ENCODE measurements at regions not wholly inside any gene's neighbourhood (a gene's known extent, or its start where the extent isn't known, plus 50 kb on each side); places are given as distances from the start of the nearest gene placed in this dataset.

GRCh38 chr4:127352220-127353113 is 280.3 kb upstream of the INTU start:
- no peak overlapping the region for H3K4me3 ChIP-seq (ENCODE audit: low read depth in 1 of 3, low read length in 3 of 3)
- H3K27me3 ChIP-seq (ENCODE audit: control insufficient read depth in 4 of 4, insufficient read depth in 4 of 4, low read length in 3 of 4): no peaks in the 10 kb centered on the region
- no peak overlapping the region for H3K9ac ChIP-seq (ENCODE audit: low read depth in 1 of 2, low read length in 2 of 2)
- H3K36me3 ChIP-seq (ENCODE audit: control insufficient read depth in 4 of 4, insufficient read depth in 3 of 4, low read depth in 1 of 4, low read length in 3 of 4): no peaks in the 10 kb centered on the region
- H3K4me1 ChIP-seq (ENCODE audit: control insufficient read depth in 4 of 4, insufficient read depth in 4 of 4, low read length in 3 of 4): no peaks in the 10 kb centered on the region
- no peak for DNase-seq (ENCODE audit: low spot score)
- H3K9me3 ChIP-seq (ENCODE audit: control insufficient read depth in 4 of 4, low read length in 3 of 4): no peaks in the 10 kb centered on the region
- TF ChIP-seq SP1 (IDR thresholded peaks at IDR 0.05) (no peak), RXRA (IDR thresholded peaks at IDR 0.05) (no peak), ZBTB33 (IDR thresholded peaks at IDR 0.05) (no peak), FOXA2 (IDR thresholded peaks at IDR 0.05) (no peak), ATF3 (IDR thresholded peaks at IDR 0.05) (no peak), NR2F2 (IDR thresholded peaks at IDR 0.05) (no peak), RAD21 (IDR thresholded peaks at IDR 0.05) (no peak), HNF4A (conservative IDR thresholded peaks at IDR 0.05) (no peak), YY1 (IDR thresholded peaks at IDR 0.05) (no peak), EGR1 (IDR thresholded peaks at IDR 0.05; ENCODE audit: low read depth in 2 of 2) (no peak)
- whole genome bisulfite sequencing: 71% methylated on average over 7 of the region's 7 CpGs
- H3K27ac ChIP-seq (ENCODE audit: low read depth in 1 of 2, low read length in 2 of 2): no peak overlapping the region

DNA sequence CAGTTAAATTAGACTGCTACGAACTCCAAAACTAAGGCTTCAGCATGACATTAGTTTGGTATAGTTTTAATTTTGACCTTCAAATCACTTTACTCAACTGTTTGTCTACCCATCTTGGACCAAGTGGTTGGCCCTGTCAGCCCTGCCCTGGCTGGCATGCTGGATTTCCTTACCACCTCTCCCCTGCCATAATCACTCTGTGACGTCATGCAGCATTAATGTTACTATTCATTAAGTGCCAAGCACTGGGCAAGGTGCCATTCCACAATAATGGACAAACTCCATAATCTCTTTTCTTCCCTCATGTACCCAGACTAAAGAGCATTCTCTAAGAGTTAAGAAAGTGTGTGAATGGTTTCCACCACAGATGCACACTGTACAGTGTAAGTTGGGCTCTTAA is 277.0 kb upstream of the INTU start:
- Histone ChIP-seq H3K27ac (ENCODE audit: low read depth in 1 of 2, low read length in 2 of 2) (no peak overlapping the region), H3K4me1 (ENCODE audit: control insufficient read depth in 4 of 4, insufficient read depth in 4 of 4, low read length in 3 of 4) (no peaks in the 10 kb centered on the region), H3K27me3 (ENCODE audit: control insufficient read depth in 4 of 4, insufficient read depth in 4 of 4, low read length in 3 of 4) (no peaks in the 10 kb centered on the region), H3K36me3 (ENCODE audit: control insufficient read depth in 4 of 4, insufficient read depth in 3 of 4, low read depth in 1 of 4, low read length in 3 of 4) (no peaks in the 10 kb centered on the region), H3K9ac (ENCODE audit: low read depth in 1 of 2, low read length in 2 of 2) (no peak overlapping the region), H3K4me3 (ENCODE audit: low read depth in 1 of 3, low read length in 3 of 3) (no peak overlapping the region), H3K9me3 (ENCODE audit: control insufficient read depth in 4 of 4, low read length in 3 of 4) (no peaks in the 10 kb centered on the region)
- TF ChIP-seq NR2F2 (IDR thresholded peaks at IDR 0.05): no peak
- no peak for TF ChIP-seq SP1 (IDR thresholded peaks at IDR 0.05)
- TF ChIP-seq RXRA (IDR thresholded peaks at IDR 0.05): no peak
- no peak for TF ChIP-seq REST (IDR thresholded peaks at IDR 0.05)
- no peak for TF ChIP-seq RAD21 (IDR thresholded peaks at IDR 0.05)
- TF ChIP-seq EGR1 (IDR thresholded peaks at IDR 0.05; ENCODE audit: low read depth in 2 of 2): no peak
- no peak for TF ChIP-seq YY1 (IDR thresholded peaks at IDR 0.05)
- TF ChIP-seq, protein P1, sequence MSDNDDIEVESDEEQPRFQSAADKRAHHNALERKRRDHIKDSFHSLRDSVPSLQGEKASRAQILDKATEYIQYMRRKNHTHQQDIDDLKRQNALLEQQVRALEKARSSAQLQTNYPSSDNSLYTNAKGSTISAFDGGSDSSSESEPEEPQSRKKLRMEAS (IDR thresholded peaks at IDR 0.05): no peak
- no peak for TF ChIP-seq ATF3 (IDR thresholded peaks at IDR 0.05)
- TF ChIP-seq GABPA (IDR thresholded peaks at IDR 0.05 in 1 of 2, conservative IDR thresholded peaks at IDR 0.05 in 1 of 2): no peak
- TF ChIP-seq TAF1 (conservative IDR thresholded peaks at IDR 0.05): no peak
- TF ChIP-seq JUND (IDR thresholded peaks at IDR 0.05): no peak
- TF ChIP-seq FOXA1 (IDR thresholded peaks at IDR 0.05): no peak
- no peak for TF ChIP-seq ZBTB33 (IDR thresholded peaks at IDR 0.05)
- TF ChIP-seq, protein P2, sequence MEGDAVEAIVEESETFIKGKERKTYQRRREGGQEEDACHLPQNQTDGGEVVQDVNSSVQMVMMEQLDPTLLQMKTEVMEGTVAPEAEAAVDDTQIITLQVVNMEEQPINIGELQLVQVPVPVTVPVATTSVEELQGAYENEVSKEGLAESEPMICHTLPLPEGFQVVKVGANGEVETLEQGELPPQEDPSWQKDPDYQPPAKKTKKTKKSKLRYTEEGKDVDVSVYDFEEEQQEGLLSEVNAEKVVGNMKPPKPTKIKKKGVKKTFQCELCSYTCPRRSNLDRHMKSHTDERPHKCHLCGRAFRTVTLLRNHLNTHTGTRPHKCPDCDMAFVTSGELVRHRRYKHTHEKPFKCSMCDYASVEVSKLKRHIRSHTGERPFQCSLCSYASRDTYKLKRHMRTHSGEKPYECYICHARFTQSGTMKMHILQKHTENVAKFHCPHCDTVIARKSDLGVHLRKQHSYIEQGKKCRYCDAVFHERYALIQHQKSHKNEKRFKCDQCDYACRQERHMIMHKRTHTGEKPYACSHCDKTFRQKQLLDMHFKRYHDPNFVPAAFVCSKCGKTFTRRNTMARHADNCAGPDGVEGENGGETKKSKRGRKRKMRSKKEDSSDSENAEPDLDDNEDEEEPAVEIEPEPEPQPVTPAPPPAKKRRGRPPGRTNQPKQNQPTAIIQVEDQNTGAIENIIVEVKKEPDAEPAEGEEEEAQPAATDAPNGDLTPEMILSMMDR (IDR thresholded peaks at IDR 0.05; ENCODE audit: low read depth, low read length, missing input control): no peak
- no peak for TF ChIP-seq HNF4G (IDR thresholded peaks at IDR 0.05)
- no peak for TF ChIP-seq HNF4A (conservative IDR thresholded peaks at IDR 0.05)
- no peak for TF ChIP-seq FOXA2 (IDR thresholded peaks at IDR 0.05)
- DNase-seq (ENCODE audit: low spot score): no peak
- 74% methylated on average over 2 of the region's 2 CpGs for WGBS
